Activated naive CD4-positive, alpha-beta T cell treated with anti-CD3 and anti-CD28 coated beads, Interleukin-2, amount 50 U/mL, for 72 hours (primary cell): ENCODE measurements at regions not wholly inside any gene's neighbourhood (a gene's known extent, or its start where the extent isn't known, plus 50 kb on each side); places are given as distances from the start of the nearest gene placed in this dataset.
A peak's percentile ranks its signal among the peaks of the same experiment; 100 is the strongest.
"Not testable (repeated sequence)": the region's sequence is repeated elsewhere in the genome, so short reads cannot be mapped to it uniquely, and the experiment has no call there.

Experiments used
- ATAC-seq, 2 donors: fragments of 150-1000 bp; cut with Tn5 transposase; 2 replicates each; pipeline ENCODE4 v1.10.0; 2021; ENCODE audit warnings: mild to moderate bottlenecking in 2 of 2, moderate library complexity in 2 of 2
- DNase-seq, 2 donors: peaks; one replicate each; pipeline ENCODE4 v3.0.0; 2021 to 2022; ENCODE audit warnings: low spot score in 2 of 2
- H3K27ac Mint-ChIP-seq, 2 donors: one replicate each; pipeline ENCODE4 v1.8.0; 2022; ENCODE audit warnings: mild to moderate bottlenecking in 2 of 2, mixed read lengths in 2 of 2
- H3K36me3 Mint-ChIP-seq, 2 donors: one replicate each; pipeline ENCODE4 v1.8.0; 2022; ENCODE audit warnings: mixed read lengths in 2 of 2
- H3K9me3 Mint-ChIP-seq, 2 donors: one replicate each; pipeline ENCODE4 v1.8.0; 2022; ENCODE audit warnings: mixed read lengths in 2 of 2

DNA sequence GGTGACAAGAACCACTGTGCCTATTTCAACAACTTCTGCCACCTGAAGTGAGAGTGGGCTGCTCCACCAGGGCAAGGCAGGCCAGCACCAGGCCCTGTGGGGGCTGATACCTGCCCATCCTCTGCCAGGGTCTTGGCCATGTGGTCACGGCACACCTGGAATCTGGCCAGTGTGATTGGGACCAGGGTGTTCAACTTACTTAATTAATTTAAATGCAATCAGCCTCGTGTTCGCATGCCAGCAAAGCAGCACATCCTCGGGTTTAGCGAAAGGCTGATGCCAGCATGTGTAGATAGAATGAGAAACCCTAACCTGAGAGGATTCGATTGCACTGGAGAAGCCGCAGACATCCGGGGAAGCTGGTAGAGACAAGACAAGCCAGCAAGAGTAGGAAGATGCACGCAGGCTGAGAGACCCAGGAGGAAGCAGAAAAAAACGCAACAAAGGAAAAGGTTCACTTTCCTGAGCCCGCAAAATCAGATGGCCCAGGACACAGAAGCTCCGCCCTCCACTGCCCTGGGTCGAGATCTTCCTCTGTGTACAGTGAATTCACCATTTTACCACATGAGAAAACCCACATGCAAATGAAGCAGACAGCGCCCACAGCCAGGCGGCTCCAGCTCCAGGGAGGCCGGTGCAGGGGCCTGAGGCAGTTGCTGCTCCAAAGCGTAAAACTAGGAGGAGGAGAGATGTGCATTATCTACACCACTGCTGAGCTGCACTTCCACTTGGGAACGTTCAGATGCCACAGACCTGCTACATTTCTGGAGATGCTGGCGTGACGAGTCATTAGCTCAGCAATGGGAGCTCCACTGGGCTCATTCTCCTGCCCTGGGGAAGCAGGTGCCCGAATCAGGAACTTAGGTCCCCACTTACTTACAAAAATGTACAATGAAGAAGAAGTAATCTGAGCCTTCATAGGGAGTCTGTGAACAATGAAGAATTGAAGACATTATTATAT lies 92.1 kb downstream of the TMEM18 start:
- Mint-ChIP-seq H3K9me3 (no peaks in the 10 kb centered on the region), H3K36me3 (no peaks in the 10 kb centered on the region), H3K27ac (no peak overlapping the region)
- DNase-seq, result peak; percentile 15 to 67
- peak; percentile 92 to 96 for ATAC-seq

GRCh38 chr2:583666-584065 lies 93.5 kb downstream of the TMEM18 start:
- no peak overlapping the region for H3K27ac Mint-ChIP-seq
- H3K36me3 Mint-ChIP-seq, result no peaks in the 10 kb centered on the region
- ATAC-seq (no peak), DNase-seq (no peak)
- no peaks in the 10 kb centered on the region for H3K9me3 Mint-ChIP-seq

GRCh38 chr2:582792-583528 lies 94.2 kb downstream of the TMEM18 start:
- no peak overlapping the region for H3K27ac Mint-ChIP-seq
- ATAC-seq, result no peak

GRCh38 chr2:582289-582688 lies 94.9 kb downstream of the TMEM18 start:
- not testable (repeated sequence) for DNase-seq, H3K9me3 Mint-ChIP-seq, H3K36me3 Mint-ChIP-seq, ATAC-seq, H3K27ac Mint-ChIP-seq

More at GRCh38 chr2:582792-583528, 94.2 kb downstream of the TMEM18 start:
- Mint-ChIP-seq H3K9me3 (no peaks in the 10 kb centered on the region), H3K36me3 (peaks cover 0 to 5% of the 10 kb centered on the region in 2 donors)
- no peak for DNase-seq

GRCh38 chr2:579961-580360 lies 97.2 kb downstream of the TMEM18 start:
- H3K27ac Mint-ChIP-seq, result no peak overlapping the region
- H3K36me3 Mint-ChIP-seq, result peaks cover 0 to 24% of the 10 kb centered on the region in 2 donors
- ATAC-seq (no peak), DNase-seq (no peak)
- peaks cover 10% of the 10 kb centered on the region in 2 donors for H3K9me3 Mint-ChIP-seq

- Mint-ChIP-seq H3K36me3 (peaks cover 5 to 30% of the 10 kb centered on the region in 2 donors), H3K9me3 (peaks cover 10 to 13% of the 10 kb centered on the region in 2 donors), H3K27ac (no peak overlapping the region)
- ATAC-seq, result no peak
- DNase-seq, result no peak
These were observed 97.8 kb downstream of the TMEM18 start for GRCh38 chr2:579351-579886.

DNA sequence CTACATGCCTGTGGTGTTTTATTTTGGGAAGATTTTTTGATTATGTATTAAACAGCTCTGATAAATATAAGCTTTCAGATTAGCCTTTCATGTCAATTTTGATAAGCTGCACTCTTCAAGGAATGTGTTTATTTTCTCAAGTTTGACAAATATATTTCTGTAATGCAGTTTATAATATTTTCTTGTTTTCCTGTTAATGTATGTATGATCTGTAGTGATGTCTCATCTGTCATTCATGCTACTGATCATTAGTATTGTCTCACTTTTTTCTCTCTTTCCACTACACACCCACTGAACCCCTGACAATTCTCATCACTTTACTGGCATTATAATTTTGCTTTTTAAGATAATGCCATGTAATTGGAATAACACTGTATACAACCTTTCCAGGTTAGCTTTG lies 100.9 kb downstream of the TMEM18 start:
- DNase-seq, result no peak

DNA sequence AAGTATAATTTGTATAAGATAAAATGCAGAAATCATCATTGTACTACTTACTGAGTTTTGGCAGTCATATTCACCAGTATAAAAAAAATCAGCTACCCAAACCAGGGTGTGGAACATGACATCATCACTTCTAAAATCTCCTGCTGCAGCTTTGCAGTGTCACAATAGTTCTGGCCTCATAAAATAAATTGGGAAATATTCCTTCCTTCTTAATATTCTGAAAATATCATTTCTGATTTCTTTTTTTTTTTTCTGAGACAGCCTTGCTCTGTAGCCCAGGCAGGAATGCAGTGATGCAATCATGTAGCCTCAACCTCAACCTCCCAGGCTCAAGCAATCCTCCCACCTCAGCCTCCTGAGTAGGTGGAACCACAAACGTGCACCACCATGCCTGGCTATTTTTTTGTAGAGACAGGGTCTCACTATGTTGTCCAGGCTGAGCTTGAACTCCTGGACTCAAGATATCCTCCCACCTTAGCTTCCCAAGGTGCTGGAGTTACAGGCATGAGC lies 101.4 kb downstream of the TMEM18 start:
- Mint-ChIP-seq H3K36me3 (peaks cover 24 to 49% of the 10 kb centered on the region in 2 donors), H3K9me3 (peaks cover 20 to 25% of the 10 kb centered on the region in 2 donors), H3K27ac (no peak overlapping the region)
- no peak for DNase-seq
- ATAC-seq, result no peak

More for the DNA sequence above, 100.9 kb downstream of the TMEM18 start:
- Mint-ChIP-seq H3K9me3 (peaks cover 20 to 22% of the 10 kb centered on the region in 2 donors), H3K27ac (no peak overlapping the region), H3K36me3 (peaks cover 20 to 44% of the 10 kb centered on the region in 2 donors)
- ATAC-seq, result no peak

DNA sequence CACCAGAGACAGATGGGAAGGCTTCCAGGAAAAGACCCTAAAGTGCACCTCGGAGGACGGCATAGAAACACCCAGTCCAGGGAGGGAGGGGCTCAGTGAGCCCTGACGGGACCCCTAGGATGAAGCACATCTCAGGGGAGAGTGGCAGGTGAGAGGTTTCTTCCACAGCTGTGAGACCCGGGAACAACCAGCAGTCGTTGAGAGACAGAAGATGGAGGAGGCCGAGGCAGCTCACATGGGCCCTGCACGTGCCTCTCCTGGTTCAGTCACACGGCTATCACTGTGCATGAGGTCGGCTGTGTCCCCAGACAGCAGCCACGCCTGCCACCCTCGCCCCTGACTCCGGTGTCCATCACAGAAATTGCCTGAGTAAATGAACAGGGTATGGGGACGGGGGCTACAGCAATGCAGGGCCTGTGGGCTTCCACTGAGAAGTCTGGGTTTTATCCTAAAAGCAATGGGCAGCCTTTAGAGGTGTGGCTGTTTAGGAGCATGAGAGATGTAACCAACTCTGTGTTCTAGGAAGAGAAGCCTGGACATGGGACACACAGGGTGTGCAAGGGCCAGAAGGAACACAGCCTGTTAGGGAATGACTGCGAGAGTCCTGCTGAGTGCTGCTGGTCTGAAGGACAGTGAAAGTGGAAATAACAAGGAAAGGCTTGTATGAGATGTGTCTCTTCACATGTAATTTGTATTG lies 102.0 kb downstream of the TMEM18 start:
- DNase-seq, result no peak
- Mint-ChIP-seq H3K27ac (no peak overlapping the region), H3K9me3 (peaks cover 20 to 28% of the 10 kb centered on the region in 2 donors)

GRCh38 chr2:573805-574392 lies 103.3 kb downstream of the TMEM18 start:
- H3K36me3 Mint-ChIP-seq, result peaks cover 24 to 54% of the 10 kb centered on the region in 2 donors
- ATAC-seq, result no peak
- no peak overlapping the region for H3K27ac Mint-ChIP-seq
- H3K9me3 Mint-ChIP-seq, result peaks cover 20 to 28% of the 10 kb centered on the region in 2 donors
- DNase-seq, result no peak

More for the DNA sequence above, 102.0 kb downstream of the TMEM18 start:
- ATAC-seq, result no peak
- peaks cover 24 to 54% of the 10 kb centered on the region in 2 donors for H3K36me3 Mint-ChIP-seq

DNA sequence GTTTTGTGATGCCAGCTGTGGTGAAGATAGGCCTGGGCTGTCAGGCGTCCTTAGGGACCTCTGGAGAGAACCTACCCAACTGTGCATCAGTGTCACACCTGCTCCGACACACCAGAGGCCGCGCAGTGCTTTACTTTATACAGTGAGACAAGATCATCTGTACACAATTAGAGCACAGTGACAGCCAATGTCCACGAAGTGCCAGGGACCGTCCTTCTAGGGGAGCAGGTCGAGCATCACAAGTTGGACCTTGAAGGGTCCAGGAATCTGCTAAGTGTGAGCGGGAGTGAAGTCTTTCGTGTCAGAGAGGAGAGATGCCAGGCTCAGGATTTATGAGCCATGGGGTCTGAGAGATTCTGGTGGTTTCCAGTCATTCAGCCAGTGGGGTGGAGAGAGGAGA lies 104.2 kb downstream of the TMEM18 start:
- DNase-seq (no peak), ATAC-seq (no peak)
- peaks cover 24 to 50% of the 10 kb centered on the region in 2 donors for H3K36me3 Mint-ChIP-seq
- peaks cover 20 to 28% of the 10 kb centered on the region in 2 donors for H3K9me3 Mint-ChIP-seq
- no peak overlapping the region for H3K27ac Mint-ChIP-seq

GRCh38 chr2:569681-570080 lies 107.5 kb downstream of the TMEM18 start:
- peaks cover 10 to 18% of the 10 kb centered on the region in 2 donors for H3K9me3 Mint-ChIP-seq
- no peak overlapping the region for H3K27ac Mint-ChIP-seq
- peaks cover 22 to 27% of the 10 kb centered on the region in 2 donors for H3K36me3 Mint-ChIP-seq
- DNase-seq (no peak), ATAC-seq (no peak)

GRCh38 chr2:568639-569235 lies 108.5 kb downstream of the TMEM18 start:
- DNase-seq, result no peak
- H3K36me3 Mint-ChIP-seq, result peaks cover 16 to 21% of the 10 kb centered on the region in 2 donors

DNA sequence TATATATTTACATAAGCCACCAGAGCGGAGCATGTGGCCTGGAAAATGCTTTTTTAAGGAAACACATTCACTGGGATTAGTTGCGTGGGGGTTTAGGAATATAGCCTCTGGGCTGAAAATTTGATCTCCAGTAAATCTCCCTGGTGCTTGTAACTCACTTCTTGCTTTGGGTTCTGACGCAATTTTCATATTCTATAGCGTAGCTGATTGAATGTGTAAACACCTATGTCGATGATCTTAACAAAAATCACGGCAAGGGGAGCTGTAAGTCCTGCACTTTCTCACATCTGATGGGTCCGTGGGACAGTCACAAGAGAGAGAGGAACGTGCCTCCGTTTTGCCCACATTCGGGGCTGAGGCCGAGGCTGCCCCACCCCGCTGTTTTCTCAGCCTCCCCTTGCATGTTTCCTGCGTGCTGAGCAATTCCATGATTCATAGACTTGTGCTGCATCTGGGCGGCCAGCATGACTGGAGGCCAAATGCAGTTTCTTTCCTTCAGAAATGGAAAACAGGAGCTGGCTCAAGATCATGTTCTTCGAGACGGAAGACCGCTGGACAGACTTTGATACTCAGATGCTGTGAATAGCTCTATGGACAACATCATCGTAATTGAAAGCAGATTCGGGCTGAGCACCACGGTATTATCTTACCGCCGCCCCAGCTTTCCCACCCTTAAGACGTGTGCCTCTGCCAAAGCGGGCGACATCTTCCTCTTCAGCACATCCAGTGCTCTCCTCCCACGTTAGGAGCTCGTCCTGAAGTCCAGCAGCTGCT lies 109.2 kb downstream of the TMEM18 start:
- H3K36me3 Mint-ChIP-seq, result peaks cover 16 to 21% of the 10 kb centered on the region in 2 donors
- ATAC-seq (no peak), DNase-seq (no peak)
- peaks cover 6 to 13% of the 10 kb centered on the region in 2 donors for H3K9me3 Mint-ChIP-seq
- H3K27ac Mint-ChIP-seq, result peak overlapping the region in 1 of 2 donors; percentile 24

More at GRCh38 chr2:568639-569235, 108.5 kb downstream of the TMEM18 start:
- no peak overlapping the region for H3K27ac Mint-ChIP-seq
- no peak for ATAC-seq
- peaks cover 10 to 13% of the 10 kb centered on the region in 2 donors for H3K9me3 Mint-ChIP-seq

DNA sequence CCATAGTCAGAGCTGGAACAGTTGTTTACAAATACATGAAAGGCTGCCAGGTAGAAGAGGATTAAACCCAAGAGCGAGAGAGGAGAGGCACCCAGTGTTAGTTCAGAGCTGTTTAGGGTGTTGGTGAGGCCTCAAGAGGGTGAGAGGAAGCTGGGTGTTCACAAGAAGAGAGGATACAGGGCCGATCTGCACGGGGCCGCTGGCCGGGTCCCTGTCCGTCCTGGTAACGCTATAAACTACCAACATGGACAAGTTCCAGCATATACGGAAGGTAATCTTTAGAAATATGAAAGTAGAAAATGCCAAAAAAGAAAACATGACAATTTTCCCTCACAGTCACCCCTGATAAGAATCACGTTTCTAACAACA lies 109.7 kb downstream of the TMEM18 start:
- DNase-seq (no peak), ATAC-seq (no peak)
- Mint-ChIP-seq H3K36me3 (peaks cover 16 to 21% of the 10 kb centered on the region in 2 donors), H3K27ac (no peak overlapping the region), H3K9me3 (peaks cover 5 to 13% of the 10 kb centered on the region in 2 donors)
